H9 (cell line): ENCODE measurements at regions not wholly inside any gene's neighbourhood (a gene's known extent, or its start where the extent isn't known, plus 50 kb on each side); places are given as distances from the start of the nearest gene placed in this dataset.

Experiments used
- DNase-seq: peaks from one replicate; pipeline ENCODE4 v3.0.0-alpha.2; 2017
- H2AFZ ChIP-seq: one replicate; pipeline ENCODE4 v1.6.1; 2013; ENCODE audit warnings: mild to moderate bottlenecking, low read length, control low read depth, moderate library complexity
- H2AK5ac ChIP-seq: 2 replicates; pipeline ENCODE4 v1.6.1; 2013; ENCODE audit warnings: low read length, control low read depth, mixed read lengths; ENCODE audit not compliant: insufficient read length
- H2BK120ac ChIP-seq: one replicate; pipeline ENCODE4 v1.6.1; 2013; ENCODE audit warnings: low read depth, mild to moderate bottlenecking, low read length, control low read depth, inconsistent platforms; ENCODE audit not compliant: poor library complexity, severe bottlenecking
- H2BK12ac ChIP-seq: 2 replicates; pipeline ENCODE4 v1.6.1; 2013; ENCODE audit warnings: low read length, control low read depth, mixed read lengths, low read depth; ENCODE audit not compliant: insufficient read length
- H2BK15ac ChIP-seq: 2 replicates; pipeline ENCODE4 v1.6.1; 2013; ENCODE audit warnings: low read depth, low read length, control low read depth
- H2BK20ac ChIP-seq: one replicate; pipeline ENCODE4 v1.6.1; 2013; ENCODE audit warnings: low read depth, mild to moderate bottlenecking, low read length, control low read depth, inconsistent platforms; ENCODE audit not compliant: poor library complexity, severe bottlenecking
- H2BK5ac ChIP-seq: 2 replicates; pipeline ENCODE4 v1.6.1; 2013; ENCODE audit warnings: low read length, control low read depth, mixed read lengths; ENCODE audit not compliant: insufficient read length
- H3K14ac ChIP-seq: 2 replicates; pipeline ENCODE4 v1.6.1; 2013; ENCODE audit warnings: low read length, control low read depth; ENCODE audit not compliant: insufficient read depth
- H3K18ac ChIP-seq: 2 replicates; pipeline ENCODE4 v1.6.1; 2013; ENCODE audit warnings: low read depth, mild to moderate bottlenecking, mixed read lengths, low read length, control low read depth; ENCODE audit not compliant: insufficient read length
- H3K23ac ChIP-seq: 2 replicates; pipeline ENCODE4 v1.6.1; 2013; ENCODE audit warnings: low read length, control low read depth, mixed read lengths, low read depth; ENCODE audit not compliant: insufficient read length
- H3K23me2 ChIP-seq: 2 replicates; pipeline ENCODE4 v1.6.1; 2013; ENCODE audit warnings: low read depth, mild to moderate bottlenecking, mixed read lengths, low read length, control low read depth; ENCODE audit not compliant: insufficient read length, poor library complexity, severe bottlenecking
- H3K27ac ChIP-seq: 2 replicates; pipeline ENCODE4 v1.5.1; 2013; ENCODE audit warnings: low read length, control low read depth, mixed read lengths, low read depth; ENCODE audit not compliant: insufficient read length
- H3K27me3 ChIP-seq: 2 replicates; pipeline ENCODE4 v1.6.1; 2013; ENCODE audit warnings: low read length, control low read depth, inconsistent platforms; ENCODE audit not compliant: insufficient read depth
- H3K4ac ChIP-seq: 2 replicates; pipeline ENCODE4 v1.6.1; 2013; ENCODE audit warnings: low read depth, mild to moderate bottlenecking, control low read depth, inconsistent platforms, low read length, moderate library complexity
- H3K4me1 ChIP-seq: 2 replicates; pipeline ENCODE4 v1.6.1; 2013; ENCODE audit warnings: low read length, control low read depth, inconsistent platforms; ENCODE audit not compliant: insufficient read depth
- H3K4me2 ChIP-seq: 2 replicates; pipeline ENCODE4 v1.6.1; 2013; ENCODE audit warnings: low read length, control low read depth, mixed read lengths; ENCODE audit not compliant: insufficient read length, insufficient read depth
- H3K56ac ChIP-seq: 2 replicates; pipeline ENCODE4 v1.6.1; 2013; ENCODE audit warnings: low read depth, mild to moderate bottlenecking, mixed read lengths, low read length, control low read depth; ENCODE audit not compliant: insufficient read length
- H3K79me1 ChIP-seq: 2 replicates; pipeline ENCODE4 v1.6.1; 2013; ENCODE audit warnings: low read depth, mild to moderate bottlenecking, moderate library complexity, low read length, control low read depth, inconsistent platforms; ENCODE audit not compliant: insufficient read depth, poor library complexity, severe bottlenecking
- H3K79me2 ChIP-seq: 2 replicates; pipeline ENCODE4 v1.6.1; 2013; ENCODE audit warnings: low read length, control low read depth, inconsistent platforms; ENCODE audit not compliant: insufficient read depth
- H3K9ac ChIP-seq: 2 replicates; pipeline ENCODE4 v1.6.1; 2013; ENCODE audit warnings: low read length, control low read depth, mixed read lengths; ENCODE audit not compliant: insufficient read length; ENCODE audit errors: extremely low read depth
- H3K9me3 ChIP-seq: one replicate; pipeline ENCODE4 v1.6.1; 2013; ENCODE audit warnings: low read depth, low read length, inconsistent platforms; ENCODE audit not compliant: control insufficient read depth
- H3T11ph ChIP-seq: one replicate; pipeline ENCODE4 v1.6.1; 2013; ENCODE audit warnings: mild to moderate bottlenecking, low read length, control low read depth, inconsistent platforms
- H4K20me1 ChIP-seq: one replicate; pipeline ENCODE4 v1.6.1; 2013; ENCODE audit not compliant: control insufficient read depth, insufficient read length, insufficient read depth
- H4K5ac ChIP-seq: 2 replicates; pipeline ENCODE4 v1.6.1; 2013; ENCODE audit warnings: low read depth, mild to moderate bottlenecking, mixed read lengths, low read length, control low read depth; ENCODE audit not compliant: insufficient read length
- H4K8ac ChIP-seq: replicated peaks from 2 replicates; pipeline ENCODE4 v1.6.1; 2013; ENCODE audit warnings: low read length, control low read depth, mixed read lengths, low read depth; ENCODE audit not compliant: insufficient read length
- H4K91ac ChIP-seq: 2 replicates; pipeline ENCODE4 v1.6.1; 2013; ENCODE audit warnings: low read depth, mild to moderate bottlenecking, moderate library complexity, mixed read lengths, low read length, control low read depth; ENCODE audit not compliant: insufficient read length
- H3K27ac Mint-ChIP-seq, 3 experiments: 2 replicates in 2 of 3; 3 replicates in 1 of 3; pipeline ENCODE4 v1.8.0; 2020 to 2021; ENCODE audit warnings: mixed read lengths in 3 of 3, mild to moderate bottlenecking in 1 of 3, moderate library complexity in 1 of 3
- H3K27me3 Mint-ChIP-seq: 2 replicates; pipeline ENCODE4 v1.8.0; 2021; ENCODE audit warnings: low read depth, mild to moderate bottlenecking, moderate library complexity, mixed read lengths
- H3K36me3 Mint-ChIP-seq, 3 experiments: 2 replicates in 2 of 3; 3 replicates in 1 of 3; pipeline ENCODE4 v1.8.0; 2020 to 2021; ENCODE audit warnings: low read depth in 3 of 3, mixed read lengths in 3 of 3; ENCODE audit not compliant: insufficient read depth in 1 of 3
- H3K4me1 Mint-ChIP-seq, 2 experiments: 2 replicates each; pipeline ENCODE4 v1.8.0; 2020; ENCODE audit warnings: mixed read lengths in 2 of 2
- H3K4me3 Mint-ChIP-seq, 2 experiments: 2 replicates in 1 of 2; 3 replicates in 1 of 2; pipeline ENCODE4 v1.8.0; 2020 to 2021; ENCODE audit warnings: mild to moderate bottlenecking in 2 of 2, mixed read lengths in 2 of 2, moderate library complexity in 1 of 2
- H3K9me3 Mint-ChIP-seq, 2 experiments: 2 replicates in 1 of 2; 3 replicates in 1 of 2; pipeline ENCODE4 v1.8.0; 2020; ENCODE audit warnings: mild to moderate bottlenecking in 2 of 2, mixed read lengths in 2 of 2, moderate library complexity in 1 of 2
- CTCF ChIP-seq: fragments of 200-600 bp; sonication (generic); conservative IDR thresholded peaks from 3 replicates; pipeline ENCODE4 v1.8.0; 2021; ENCODE audit warnings: antibody characterized with exemption, mild to moderate bottlenecking
- WGBS: extraction: QIAGEN DNeasy Blood & Tissue Kit; methylation state at CpG from one replicate; pipeline ENCODE4 v1.1.7; 2013; ENCODE audit warnings: missing lambda C conversion rate, low lambda C conversion rate, mixed read lengths; ENCODE audit not compliant: insufficient read length; ENCODE audit errors: extremely low coverage; 5-methylcytosine and 5-hydroxymethylcytosine counted together

- Histone ChIP-seq H3K4me1 (no peaks in the 10 kb centered on the region), H2AFZ (no peak overlapping the region), H2AK5ac (no peak overlapping the region), H2BK12ac (no peak overlapping the region), H3K79me1 (no peaks in the 10 kb centered on the region), H4K8ac (no peak overlapping the region), H2BK15ac (no peak overlapping the region), H3K14ac (no peak overlapping the region), H3K27ac (no peak overlapping the region), H4K5ac (no peak overlapping the region), H2BK120ac (no peak overlapping the region), H3K4me2 (no peak overlapping the region), H3K56ac (no peak overlapping the region), H3K23ac (no peak overlapping the region), H4K91ac (no peak overlapping the region), H3K27me3 (no peaks in the 10 kb centered on the region), H3K23me2 (no peaks in the 10 kb centered on the region), H3K4ac (no peak overlapping the region), H2BK5ac (no peak overlapping the region), H3T11ph (no peak overlapping the region), H3K9me3 (no peaks in the 10 kb centered on the region), H3K79me2 (no peaks in the 10 kb centered on the region), H2BK20ac (no peak overlapping the region), H3K9ac (no peak overlapping the region), H3K18ac (no peak overlapping the region), H4K20me1 (no peaks in the 10 kb centered on the region)
- WGBS = no CpG with 5 or more reads among the region's 2 CpGs
- no peaks in the 10 kb centered on the region for H3K4me1 Mint-ChIP-seq
- TF ChIP-seq CTCF = no peak
- H3K36me3 Mint-ChIP-seq = peaks cover 7 to 19% (median 11%) of the 10 kb centered on the region in 3 experiments
- DNase-seq = no peak
- H3K9me3 Mint-ChIP-seq = peaks cover 13 to 22% of the 10 kb centered on the region in 2 experiments
- no peak overlapping the region for H3K27ac Mint-ChIP-seq
- no peak overlapping the region for H3K4me3 Mint-ChIP-seq
- H3K27me3 Mint-ChIP-seq = no peaks in the 10 kb centered on the region; the same call in 1 of the 2 replicates
These were observed 129.7 kb upstream of the FRMD4A start for GRCh38 chr10:14460447-14460846.
